Epithelial cell of proximal tubule (primary cell): ENCODE measurements at regions not wholly inside any gene's neighbourhood (a gene's known extent, or its start where the extent isn't known, plus 50 kb on each side); places are given as distances from the start of the nearest gene placed in this dataset.

Experiments used
- DNase-seq: peaks from one replicate; pipeline ENCODE4 v3.0.0-alpha.2; 2011; ENCODE audit warnings: low read depth
- H3K4me3 ChIP-seq: 2 replicates; pipeline ENCODE4 v1.5.1; 2011; ENCODE audit warnings: low read depth, mild to moderate bottlenecking, low read length
- CTCF ChIP-seq: conservative IDR thresholded peaks from 2 replicates; pipeline ENCODE4 v1.5.1; 2012; ENCODE audit warnings: low read depth, mild to moderate bottlenecking, low read length

- TF ChIP-seq CTCF = no peak
- H3K4me3 ChIP-seq = no peak overlapping the region
- no peak for DNase-seq
Observed at GRCh38 chr17:72530454-72530853, 409.6 kb downstream of the SOX9 start.

GRCh38 chr17:72531729-72532128, 410.9 kb downstream of the SOX9 start:
- DNase-seq = no peak

GRCh38 chr17:72534265-72534664, 413.4 kb downstream of the SOX9 start:
- TF ChIP-seq CTCF = no peak
- no peak for DNase-seq
- H3K4me3 ChIP-seq = no peak overlapping the region

More at GRCh38 chr17:72531729-72532128, 410.9 kb downstream of the SOX9 start:
- no peak overlapping the region for H3K4me3 ChIP-seq
- TF ChIP-seq CTCF = no peak

- DNase-seq = no peak
- no peak overlapping the region for H3K4me3 ChIP-seq
- no peak for TF ChIP-seq CTCF
Observed at GRCh38 chr17:72534776-72535175, 414.0 kb downstream of the SOX9 start.

- TF ChIP-seq CTCF = no peak
- DNase-seq = no peak
- H3K4me3 ChIP-seq = no peak overlapping the region
Observed at GRCh38 chr17:72535346-72535745, 414.5 kb downstream of the SOX9 start.

GRCh38 chr17:72535779-72536178, 415.0 kb downstream of the SOX9 start:
- no peak for DNase-seq
- TF ChIP-seq CTCF = no peak
- no peak overlapping the region for H3K4me3 ChIP-seq

GRCh38 chr17:72536788-72537187, 416.0 kb downstream of the SOX9 start:
- DNase-seq = no peak
- no peak for TF ChIP-seq CTCF
- H3K4me3 ChIP-seq = no peak overlapping the region
